Ishikawa (cell line): ENCODE measurements at regions not wholly inside any gene's neighbourhood (a gene's known extent, or its start where the extent isn't known, plus 50 kb on each side); places are given as distances from the start of the nearest gene placed in this dataset.

Source experiments
- CEBPB ChIP-seq: IDR thresholded peaks from 2 replicates; pipeline ENCODE4 v1.6.1; 2012
- EGR1 ChIP-seq: IDR thresholded peaks from 2 replicates; pipeline ENCODE4 v1.6.1; 2012
- EP300 ChIP-seq: IDR thresholded peaks from 2 replicates; pipeline ENCODE4 v1.6.1; 2012; ENCODE audit warnings: borderline replicate concordance
- FOXM1 ChIP-seq: IDR thresholded peaks from 2 replicates; pipeline ENCODE4 v1.6.1; 2012; ENCODE audit warnings: low read depth, borderline replicate concordance
- NFIC ChIP-seq: IDR thresholded peaks from 2 replicates; pipeline ENCODE4 v1.6.1; 2012
- RAD21 ChIP-seq: IDR thresholded peaks from 2 replicates; pipeline ENCODE4 v1.6.1; 2012; ENCODE audit warnings: low read depth
- TAF1 ChIP-seq: IDR thresholded peaks from 2 replicates; pipeline ENCODE4 v1.6.1; 2012; ENCODE audit warnings: low read depth, mild to moderate bottlenecking
- TCF12 ChIP-seq: IDR thresholded peaks from 2 replicates; pipeline ENCODE4 v1.6.1; 2012; ENCODE audit warnings: low read depth
- TEAD4 ChIP-seq: IDR thresholded peaks from 2 replicates; pipeline ENCODE4 v1.6.1; 2012
- YY1 ChIP-seq: IDR thresholded peaks from 2 replicates; pipeline ENCODE4 v1.6.1; 2012; ENCODE audit warnings: low read depth
- ZBTB7A ChIP-seq: IDR thresholded peaks from 2 replicates; pipeline ENCODE4 v1.6.1; 2012; ENCODE audit warnings: low read depth
- TF ChIP-seq, protein P1 (sequence below): IDR thresholded peaks from 2 replicates; pipeline ENCODE4 v1.6.1; 2012
- TF ChIP-seq, protein P2 (sequence below): IDR thresholded peaks from 2 replicates; pipeline ENCODE4 v1.6.1; 2012; ENCODE audit warnings: low read depth, mild to moderate bottlenecking

DNA sequence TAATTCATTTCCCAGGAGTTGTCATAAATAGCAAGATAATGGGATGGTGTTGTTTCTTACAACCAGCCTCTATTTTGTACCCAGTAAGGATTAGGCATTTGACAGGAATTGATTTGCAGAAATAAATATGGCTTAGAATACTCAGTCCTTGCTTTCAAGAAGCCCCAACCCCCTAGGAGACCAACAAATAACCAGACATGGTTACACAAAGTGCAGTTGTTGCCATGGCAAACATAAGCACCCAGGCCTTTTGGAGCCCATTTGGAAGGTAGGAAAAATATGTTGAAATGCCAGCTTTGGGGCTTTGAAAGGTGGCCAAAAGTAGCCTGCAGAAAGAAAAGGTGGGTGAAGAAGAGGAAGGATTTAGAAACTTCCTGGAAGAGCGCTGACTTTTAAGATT is 397.5 kb downstream of the CDC14C start:
- TF ChIP-seq TEAD4 (no peak), TAF1 (no peak), FOXM1 (no peak), EP300 (no peak), NFIC (no peak), YY1 (no peak), EGR1 (no peak), CEBPB (no peak), RAD21 (no peak), TCF12 (no peak), ZBTB7A (no peak)
- TF ChIP-seq, protein P1, sequence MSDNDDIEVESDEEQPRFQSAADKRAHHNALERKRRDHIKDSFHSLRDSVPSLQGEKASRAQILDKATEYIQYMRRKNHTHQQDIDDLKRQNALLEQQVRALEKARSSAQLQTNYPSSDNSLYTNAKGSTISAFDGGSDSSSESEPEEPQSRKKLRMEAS, result no peak
- TF ChIP-seq, protein P2, sequence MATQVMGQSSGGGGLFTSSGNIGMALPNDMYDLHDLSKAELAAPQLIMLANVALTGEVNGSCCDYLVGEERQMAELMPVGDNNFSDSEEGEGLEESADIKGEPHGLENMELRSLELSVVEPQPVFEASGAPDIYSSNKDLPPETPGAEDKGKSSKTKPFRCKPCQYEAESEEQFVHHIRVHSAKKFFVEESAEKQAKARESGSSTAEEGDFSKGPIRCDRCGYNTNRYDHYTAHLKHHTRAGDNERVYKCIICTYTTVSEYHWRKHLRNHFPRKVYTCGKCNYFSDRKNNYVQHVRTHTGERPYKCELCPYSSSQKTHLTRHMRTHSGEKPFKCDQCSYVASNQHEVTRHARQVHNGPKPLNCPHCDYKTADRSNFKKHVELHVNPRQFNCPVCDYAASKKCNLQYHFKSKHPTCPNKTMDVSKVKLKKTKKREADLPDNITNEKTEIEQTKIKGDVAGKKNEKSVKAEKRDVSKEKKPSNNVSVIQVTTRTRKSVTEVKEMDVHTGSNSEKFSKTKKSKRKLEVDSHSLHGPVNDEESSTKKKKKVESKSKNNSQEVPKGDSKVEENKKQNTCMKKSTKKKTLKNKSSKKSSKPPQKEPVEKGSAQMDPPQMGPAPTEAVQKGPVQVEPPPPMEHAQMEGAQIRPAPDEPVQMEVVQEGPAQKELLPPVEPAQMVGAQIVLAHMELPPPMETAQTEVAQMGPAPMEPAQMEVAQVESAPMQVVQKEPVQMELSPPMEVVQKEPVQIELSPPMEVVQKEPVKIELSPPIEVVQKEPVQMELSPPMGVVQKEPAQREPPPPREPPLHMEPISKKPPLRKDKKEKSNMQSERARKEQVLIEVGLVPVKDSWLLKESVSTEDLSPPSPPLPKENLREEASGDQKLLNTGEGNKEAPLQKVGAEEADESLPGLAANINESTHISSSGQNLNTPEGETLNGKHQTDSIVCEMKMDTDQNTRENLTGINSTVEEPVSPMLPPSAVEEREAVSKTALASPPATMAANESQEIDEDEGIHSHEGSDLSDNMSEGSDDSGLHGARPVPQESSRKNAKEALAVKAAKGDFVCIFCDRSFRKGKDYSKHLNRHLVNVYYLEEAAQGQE, result no peak
